HL-60 (cell line): ENCODE measurements at regions not wholly inside any gene's neighbourhood (a gene's known extent, or its start where the extent isn't known, plus 50 kb on each side); places are given as distances from the start of the nearest gene placed in this dataset.

Experiments used
- DNase-seq, 2 experiments: peaks; one replicate each; pipeline ENCODE4 v3.0.0-alpha.2; 2010 to 2020; ENCODE audit warnings: low read depth in 1 of 2, low spot score in 1 of 2
- H3K27ac ChIP-seq: fragments of 250-450 bp; sonication (Bioruptor Pico); replicated peaks from 2 replicates; pipeline ENCODE4 v1.5.1; 2020; ENCODE audit warnings: mild to moderate bottlenecking, moderate library complexity
- H3K27me3 ChIP-seq: fragments of 250-450 bp; sonication (Bioruptor Pico); 2 replicates; pipeline ENCODE4 v1.5.1; 2021; ENCODE audit warnings: mild to moderate bottlenecking, moderate library complexity; ENCODE audit not compliant: insufficient read depth, poor library complexity, severe bottlenecking
- H3K4me3 ChIP-seq: replicated peaks from 2 replicates; pipeline ENCODE4 v1.5.1; 2011; ENCODE audit warnings: mild to moderate bottlenecking, control low read depth, low read length; ENCODE audit not compliant: insufficient read depth
- GABPA ChIP-seq: IDR thresholded peaks from 2 replicates; pipeline ENCODE4 v1.6.1; 2012; ENCODE audit warnings: low read depth
- POLR2AphosphoS5 ChIP-seq: IDR thresholded peaks from 2 replicates; pipeline ENCODE4 v1.6.1; 2012; ENCODE audit warnings: low read depth
- SPI1 ChIP-seq: IDR thresholded peaks from 2 replicates; pipeline ENCODE4 v1.6.1; 2012; ENCODE audit warnings: low read depth, mild to moderate bottlenecking, borderline replicate concordance
- TF ChIP-seq, protein P1 (sequence below): IDR thresholded peaks from one replicate; pipeline ENCODE4 v1.5.1; 2011; ENCODE audit warnings: low read length, control low read depth, inconsistent platforms; ENCODE audit not compliant: insufficient read depth
- TF ChIP-seq, protein P2 (sequence below): IDR thresholded peaks from 2 replicates; pipeline ENCODE4 v1.6.1; 2012; ENCODE audit warnings: low read depth; ENCODE audit not compliant: insufficient replicate concordance

DNA sequence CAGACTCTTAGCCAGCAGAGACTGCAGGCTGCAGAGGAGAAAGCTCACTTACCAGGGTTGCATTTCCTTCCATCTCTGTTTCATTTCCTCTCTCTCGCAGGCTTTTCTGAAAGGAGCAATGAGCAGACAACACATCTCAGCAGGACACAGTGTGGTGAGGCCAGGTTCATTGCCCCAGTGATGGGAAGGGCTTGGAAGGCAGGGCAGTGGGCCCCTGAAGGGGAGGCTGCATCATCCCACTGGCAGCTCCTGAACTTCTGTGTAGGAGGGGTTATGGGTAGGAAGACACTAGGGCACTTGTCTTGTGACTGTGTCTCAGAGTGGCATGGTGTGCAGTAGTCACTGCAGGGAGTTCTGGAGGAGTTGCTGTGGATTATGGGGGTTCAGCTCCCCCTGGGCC is 246.8 kb downstream of the QKI start:
- DNase-seq = peak in 1 of 2 experiments; percentile 6
- Histone ChIP-seq H3K27me3 (no peaks in the 10 kb centered on the region), H3K4me3 (no peak overlapping the region), H3K27ac (no peak overlapping the region)
- no peak for TF ChIP-seq GABPA
- TF ChIP-seq, protein P1, sequence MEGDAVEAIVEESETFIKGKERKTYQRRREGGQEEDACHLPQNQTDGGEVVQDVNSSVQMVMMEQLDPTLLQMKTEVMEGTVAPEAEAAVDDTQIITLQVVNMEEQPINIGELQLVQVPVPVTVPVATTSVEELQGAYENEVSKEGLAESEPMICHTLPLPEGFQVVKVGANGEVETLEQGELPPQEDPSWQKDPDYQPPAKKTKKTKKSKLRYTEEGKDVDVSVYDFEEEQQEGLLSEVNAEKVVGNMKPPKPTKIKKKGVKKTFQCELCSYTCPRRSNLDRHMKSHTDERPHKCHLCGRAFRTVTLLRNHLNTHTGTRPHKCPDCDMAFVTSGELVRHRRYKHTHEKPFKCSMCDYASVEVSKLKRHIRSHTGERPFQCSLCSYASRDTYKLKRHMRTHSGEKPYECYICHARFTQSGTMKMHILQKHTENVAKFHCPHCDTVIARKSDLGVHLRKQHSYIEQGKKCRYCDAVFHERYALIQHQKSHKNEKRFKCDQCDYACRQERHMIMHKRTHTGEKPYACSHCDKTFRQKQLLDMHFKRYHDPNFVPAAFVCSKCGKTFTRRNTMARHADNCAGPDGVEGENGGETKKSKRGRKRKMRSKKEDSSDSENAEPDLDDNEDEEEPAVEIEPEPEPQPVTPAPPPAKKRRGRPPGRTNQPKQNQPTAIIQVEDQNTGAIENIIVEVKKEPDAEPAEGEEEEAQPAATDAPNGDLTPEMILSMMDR = no peak
- no peak for TF ChIP-seq SPI1
- TF ChIP-seq, protein P2, sequence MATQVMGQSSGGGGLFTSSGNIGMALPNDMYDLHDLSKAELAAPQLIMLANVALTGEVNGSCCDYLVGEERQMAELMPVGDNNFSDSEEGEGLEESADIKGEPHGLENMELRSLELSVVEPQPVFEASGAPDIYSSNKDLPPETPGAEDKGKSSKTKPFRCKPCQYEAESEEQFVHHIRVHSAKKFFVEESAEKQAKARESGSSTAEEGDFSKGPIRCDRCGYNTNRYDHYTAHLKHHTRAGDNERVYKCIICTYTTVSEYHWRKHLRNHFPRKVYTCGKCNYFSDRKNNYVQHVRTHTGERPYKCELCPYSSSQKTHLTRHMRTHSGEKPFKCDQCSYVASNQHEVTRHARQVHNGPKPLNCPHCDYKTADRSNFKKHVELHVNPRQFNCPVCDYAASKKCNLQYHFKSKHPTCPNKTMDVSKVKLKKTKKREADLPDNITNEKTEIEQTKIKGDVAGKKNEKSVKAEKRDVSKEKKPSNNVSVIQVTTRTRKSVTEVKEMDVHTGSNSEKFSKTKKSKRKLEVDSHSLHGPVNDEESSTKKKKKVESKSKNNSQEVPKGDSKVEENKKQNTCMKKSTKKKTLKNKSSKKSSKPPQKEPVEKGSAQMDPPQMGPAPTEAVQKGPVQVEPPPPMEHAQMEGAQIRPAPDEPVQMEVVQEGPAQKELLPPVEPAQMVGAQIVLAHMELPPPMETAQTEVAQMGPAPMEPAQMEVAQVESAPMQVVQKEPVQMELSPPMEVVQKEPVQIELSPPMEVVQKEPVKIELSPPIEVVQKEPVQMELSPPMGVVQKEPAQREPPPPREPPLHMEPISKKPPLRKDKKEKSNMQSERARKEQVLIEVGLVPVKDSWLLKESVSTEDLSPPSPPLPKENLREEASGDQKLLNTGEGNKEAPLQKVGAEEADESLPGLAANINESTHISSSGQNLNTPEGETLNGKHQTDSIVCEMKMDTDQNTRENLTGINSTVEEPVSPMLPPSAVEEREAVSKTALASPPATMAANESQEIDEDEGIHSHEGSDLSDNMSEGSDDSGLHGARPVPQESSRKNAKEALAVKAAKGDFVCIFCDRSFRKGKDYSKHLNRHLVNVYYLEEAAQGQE = no peak
- no peak for TF ChIP-seq POLR2AphosphoS5

DNA sequence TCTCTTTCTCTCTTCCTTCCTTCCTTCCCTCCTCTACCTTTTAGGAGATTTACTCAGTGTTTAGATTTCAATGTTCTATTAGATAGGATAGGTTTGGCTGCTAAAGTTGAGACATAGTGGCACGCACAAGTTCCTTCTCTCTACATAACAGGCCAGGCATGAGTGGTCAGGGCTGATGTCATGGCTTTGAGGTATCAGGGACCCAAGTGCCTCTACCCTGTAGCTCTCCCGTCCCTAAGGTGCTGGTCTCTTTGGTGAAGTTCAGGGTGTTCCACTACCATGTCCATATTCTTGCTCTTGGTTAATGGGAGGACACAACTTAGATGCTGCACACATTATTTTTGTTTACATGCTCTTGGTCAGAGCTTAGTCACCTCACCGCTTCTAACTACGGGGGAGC is 245.3 kb downstream of the QKI start:
- no peak overlapping the region for H3K4me3 ChIP-seq
- TF ChIP-seq, protein P2 = no peak
- TF ChIP-seq, protein P1 = no peak
- TF ChIP-seq SPI1 (no peak), GABPA (no peak), POLR2AphosphoS5 (no peak)
- H3K27me3 ChIP-seq = no peaks in the 10 kb centered on the region
- H3K27ac ChIP-seq = no peak overlapping the region
- DNase-seq = no peak

DNA sequence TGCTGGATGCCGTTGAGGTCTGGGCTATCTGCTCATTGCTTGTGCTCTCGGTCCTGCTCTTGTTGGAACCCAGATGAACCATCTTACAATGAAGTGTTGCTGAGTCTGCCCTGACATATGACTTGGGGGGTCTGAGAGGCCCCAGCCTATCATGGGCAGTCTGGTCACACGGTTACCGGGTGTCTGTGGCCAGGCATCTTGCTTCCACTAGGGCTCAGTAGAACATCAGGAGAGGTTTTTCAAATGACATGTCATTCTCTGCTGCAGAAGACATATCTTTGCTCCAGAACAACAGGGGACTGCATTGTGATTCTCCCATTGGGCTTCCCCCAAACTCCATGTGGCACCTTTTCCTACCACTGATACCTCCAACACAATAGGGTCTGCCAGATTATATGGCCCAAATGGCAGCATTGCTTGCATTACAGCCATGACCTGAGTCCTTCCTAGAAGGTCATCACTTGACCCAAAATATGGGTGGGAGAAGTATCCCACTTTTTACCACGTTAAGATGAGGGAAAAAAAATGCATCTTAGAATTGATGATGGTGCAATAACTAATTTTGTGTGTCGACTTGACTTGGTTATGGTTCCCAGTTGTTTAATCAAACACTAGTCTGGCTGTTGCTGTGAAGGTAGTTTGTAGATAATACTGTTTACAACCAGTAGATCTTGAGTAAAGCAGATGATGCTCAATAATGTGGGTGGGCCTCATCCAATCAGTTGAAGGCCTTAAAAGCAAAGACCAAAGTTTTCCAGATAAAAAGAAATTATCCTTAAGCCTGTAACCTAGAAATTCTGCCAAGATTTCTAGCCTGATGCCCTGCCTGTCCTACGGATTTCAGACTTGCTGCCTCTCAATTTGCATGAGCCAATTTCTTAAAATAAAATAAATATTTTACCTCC is 241.0 kb downstream of the QKI start:
- no peak overlapping the region for H3K27ac ChIP-seq
- H3K4me3 ChIP-seq = no peak overlapping the region
- no peak for DNase-seq
- TF ChIP-seq, protein P1 = no peak
- TF ChIP-seq, protein P2 = no peak
- TF ChIP-seq GABPA (no peak), POLR2AphosphoS5 (no peak), SPI1 (no peak)
- H3K27me3 ChIP-seq = no peaks in the 10 kb centered on the region
